HG03565 (cell line): ENCODE measurements at regions not wholly inside any gene's neighbourhood (a gene's known extent, or its start where the extent isn't known, plus 50 kb on each side); places are given as distances from the start of the nearest gene placed in this dataset.
A peak's percentile ranks its signal among the peaks of the same experiment; 100 is the strongest.

Experiments used
- ATAC-seq: cut with Tn5 transposase; IDR thresholded peaks from one replicate; pipeline ENCODE4 v1.9.1; 2021; ENCODE audit warnings: mild to moderate bottlenecking, moderate library complexity; ENCODE audit not compliant: unreplicated experiment

DNA sequence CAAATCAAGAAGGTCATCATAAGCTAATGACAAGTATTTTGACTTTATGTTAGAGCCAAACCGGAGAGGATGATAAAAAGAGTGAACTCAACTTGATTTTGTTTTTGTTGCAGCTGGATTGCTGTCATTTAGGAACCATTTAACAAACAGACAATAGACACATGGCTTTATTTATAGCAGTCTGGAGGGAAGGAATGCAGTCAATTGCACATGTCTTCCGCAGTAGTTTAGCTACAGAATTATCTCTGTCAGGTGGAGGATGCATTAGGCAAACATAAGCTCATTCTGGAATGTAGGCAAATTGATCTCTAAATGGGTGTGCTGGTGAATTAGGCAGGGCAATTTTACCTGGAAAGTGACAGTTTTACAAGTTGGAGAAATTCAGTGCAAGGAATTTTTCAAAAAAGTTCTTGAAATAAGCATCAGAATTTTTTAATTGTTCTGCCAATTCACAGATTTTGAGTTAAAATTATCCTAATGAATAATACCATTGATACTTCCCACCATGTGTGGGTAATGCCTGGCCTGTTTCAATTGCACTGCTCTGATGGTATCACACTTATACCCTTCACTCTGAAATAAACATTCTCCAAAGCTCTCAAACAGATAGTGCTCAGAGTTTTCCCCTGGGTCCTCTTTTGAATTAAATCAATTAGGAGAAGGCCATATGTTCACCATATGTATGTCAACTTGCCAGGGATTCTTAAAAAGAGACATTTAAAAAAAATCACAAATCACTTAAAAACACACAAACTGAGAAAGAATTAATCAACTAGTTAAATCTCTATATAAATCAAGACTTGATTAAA lies 318.3 kb downstream of the NDFIP2 start:
- no peak for ATAC-seq

DNA sequence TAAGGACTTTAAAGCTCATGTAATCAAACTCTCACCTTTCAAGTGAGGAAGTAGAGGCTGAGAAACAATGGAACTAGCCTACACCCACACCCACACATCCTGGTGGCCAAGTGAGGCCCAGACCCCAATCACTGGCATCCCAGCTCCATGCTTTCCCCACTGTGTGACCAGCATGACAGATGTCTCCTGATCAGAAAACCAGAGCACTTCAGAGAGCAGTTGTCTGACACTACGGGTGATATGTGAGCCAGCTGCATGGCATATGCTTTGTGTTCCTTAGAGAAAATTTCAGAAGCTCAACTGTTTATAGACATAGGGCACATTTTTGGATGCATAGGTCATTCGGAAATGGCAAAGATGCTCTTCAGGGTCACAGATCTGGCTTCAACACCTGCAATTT lies 315.2 kb downstream of the NDFIP2 start:
- no peak for ATAC-seq

DNA sequence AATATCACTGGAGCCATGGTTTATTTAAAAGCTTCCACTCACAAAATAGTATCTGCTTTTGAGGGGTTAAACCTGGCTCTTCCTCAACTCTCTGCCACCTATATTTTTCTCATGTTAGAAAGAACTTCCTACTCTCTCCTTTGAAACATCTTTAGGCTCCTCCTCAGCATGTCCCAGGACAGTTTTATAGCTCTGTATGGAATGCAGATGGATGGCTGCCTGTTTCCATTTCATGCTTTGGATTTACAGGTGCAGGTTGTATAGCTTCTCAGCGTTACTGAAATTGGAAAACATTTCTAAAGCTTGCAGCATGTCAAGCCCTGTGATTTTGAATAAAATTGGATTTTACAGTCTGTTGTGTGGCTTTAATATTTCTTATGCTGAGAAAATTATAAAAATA lies 314.0 kb downstream of the NDFIP2 start:
- ATAC-seq, result no peak

DNA sequence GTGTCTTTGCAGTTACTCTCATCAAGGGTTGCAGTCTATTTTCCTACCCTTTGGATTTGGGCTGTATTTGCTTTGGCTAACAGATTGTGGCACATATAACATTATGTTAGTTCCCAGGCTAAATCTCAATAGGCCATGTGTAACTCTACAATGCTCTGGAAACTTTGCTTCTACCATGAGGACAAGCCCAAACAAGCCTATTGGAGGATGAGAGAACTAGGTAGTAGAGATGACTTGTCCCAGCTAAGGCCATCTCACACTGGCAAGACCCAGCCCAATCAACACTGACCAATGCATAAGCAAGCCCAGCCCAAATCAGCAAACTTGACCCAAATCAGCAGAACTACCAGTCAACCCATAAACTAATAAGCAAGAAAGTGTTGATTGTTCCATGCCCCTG lies 311.8 kb downstream of the NDFIP2 start:
- ATAC-seq, result no peak

DNA sequence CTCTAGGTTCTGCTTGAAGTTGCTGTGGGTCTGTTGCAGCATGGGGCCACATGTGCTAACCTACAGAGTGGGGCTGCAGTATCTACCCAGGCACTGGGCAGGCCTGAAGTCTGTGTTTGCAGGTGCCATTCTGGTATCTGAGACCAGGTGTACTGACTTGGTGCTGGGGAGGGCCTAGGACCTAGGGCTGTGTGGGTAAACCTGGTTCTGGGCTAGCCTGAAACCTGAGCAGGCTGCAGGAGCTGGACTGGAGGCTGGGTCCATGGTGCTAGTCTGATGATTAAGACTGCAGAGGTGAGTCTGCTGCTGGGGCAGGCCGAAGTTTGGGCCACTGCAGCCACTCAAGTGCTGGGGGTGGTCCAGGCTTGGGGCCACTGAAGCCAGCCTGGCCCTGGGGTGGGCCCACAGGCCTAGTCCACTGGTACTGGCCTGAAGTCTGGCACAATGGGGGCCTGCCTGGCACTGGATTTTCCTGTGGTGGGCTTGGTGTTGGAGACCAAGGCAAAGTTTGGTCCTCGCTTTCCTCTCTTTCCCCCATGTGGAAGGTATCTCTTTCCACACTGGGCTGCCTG lies 310.6 kb downstream of the NDFIP2 start:
- ATAC-seq, result no peak

DNA sequence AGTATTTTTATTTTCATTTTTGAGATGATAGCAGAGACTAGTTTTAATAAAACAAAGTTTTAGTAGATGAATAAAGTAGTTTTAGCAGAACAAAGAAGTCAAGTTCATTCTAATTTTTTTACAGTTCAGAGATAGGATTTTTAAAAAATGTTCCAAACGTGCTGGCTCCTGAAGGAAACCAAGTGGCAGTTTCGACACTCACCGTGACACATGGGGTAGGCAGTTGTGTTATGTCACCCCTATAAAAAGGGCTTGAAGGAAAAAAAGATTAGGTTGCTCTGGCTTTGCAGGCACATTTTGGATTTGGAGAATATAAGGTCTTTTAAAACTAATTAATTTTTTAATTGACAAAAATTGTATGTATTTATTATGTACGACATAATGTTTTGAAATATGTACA lies 305.2 kb downstream of the NDFIP2 start:
- no peak for ATAC-seq

DNA sequence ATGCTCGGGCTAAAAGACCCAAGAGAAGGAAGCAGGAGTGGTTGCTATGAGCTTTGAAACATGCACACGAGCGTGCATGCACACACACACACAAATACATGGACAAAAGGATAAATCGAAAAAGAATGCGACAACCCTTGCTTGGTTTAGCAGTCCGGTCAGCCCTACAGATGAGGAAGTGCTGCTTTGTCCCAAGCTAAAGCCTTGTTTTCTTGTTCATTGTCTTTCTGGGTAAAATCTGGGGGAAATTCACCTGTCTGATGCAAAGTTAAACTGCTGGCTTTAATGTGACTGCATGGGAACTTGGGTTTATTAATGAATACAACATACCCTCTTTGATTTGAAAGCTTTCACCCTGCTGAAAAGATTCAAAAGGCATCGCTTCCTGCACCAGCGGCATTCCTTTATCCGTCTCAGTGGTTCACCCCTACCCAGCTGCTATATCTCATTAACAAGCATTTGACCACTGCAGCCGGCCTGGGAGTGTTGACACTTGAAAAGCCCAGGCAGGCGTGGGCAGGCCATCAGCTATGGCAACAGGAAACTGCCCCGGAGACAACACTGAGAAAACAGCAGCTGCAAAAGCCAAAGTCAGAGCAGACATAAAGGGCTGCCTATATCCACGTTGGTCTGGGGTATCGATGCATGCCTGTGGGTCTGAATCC lies 301.7 kb downstream of the NDFIP2 start:
- no peak for ATAC-seq

DNA sequence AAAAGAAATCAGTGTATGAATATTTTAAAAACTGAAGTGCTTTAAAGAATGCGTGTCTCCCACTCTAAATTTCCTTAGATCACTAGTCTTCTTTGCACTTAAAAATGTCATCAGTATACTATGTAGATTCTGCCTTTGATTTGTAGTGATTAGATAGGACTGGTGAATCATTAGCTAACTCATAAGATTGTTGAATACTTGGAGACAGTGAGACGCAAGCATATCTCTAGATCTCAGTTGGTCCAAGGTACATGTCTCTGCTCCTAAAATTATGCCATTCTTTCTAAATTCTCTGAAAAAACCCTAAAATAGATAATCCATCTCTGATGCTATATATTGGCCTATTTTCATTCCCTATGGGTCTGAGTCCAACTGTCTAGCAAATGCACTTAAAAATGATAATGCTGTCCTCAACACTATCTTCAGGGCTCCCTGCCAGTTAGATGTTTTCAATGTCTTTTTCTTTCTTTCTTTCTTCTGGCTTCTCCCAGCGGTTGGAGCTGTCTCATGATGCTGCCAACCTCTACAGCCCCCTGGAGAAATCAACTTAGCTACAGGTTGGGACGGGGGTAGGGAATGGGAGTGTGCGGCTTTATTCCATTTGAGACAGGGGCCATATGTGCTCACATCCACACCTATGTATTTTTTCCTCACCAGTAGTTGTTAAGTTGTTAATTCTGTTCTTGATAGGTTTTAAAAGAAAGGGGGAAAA lies 301.0 kb downstream of the NDFIP2 start:
- no peak for ATAC-seq

DNA sequence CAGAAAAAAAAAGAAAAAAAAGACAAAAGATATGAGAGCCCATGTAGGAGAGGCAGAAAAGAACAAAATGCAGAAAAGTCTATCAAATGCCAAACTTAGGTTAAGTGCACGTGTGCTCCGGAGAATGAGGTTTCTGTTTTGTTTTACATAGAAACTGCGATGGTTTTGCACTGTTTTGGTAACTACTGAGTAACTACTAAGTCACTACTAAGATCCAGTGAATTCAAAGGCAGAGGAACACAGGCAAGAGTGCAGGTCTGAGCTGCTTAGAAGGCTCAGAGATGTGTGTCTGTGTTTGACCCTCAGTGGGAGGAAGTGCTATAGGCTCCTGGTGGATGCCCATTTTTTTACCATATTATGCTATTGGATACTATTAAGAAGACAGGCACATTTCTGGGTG lies 299.3 kb downstream of the NDFIP2 start:
- ATAC-seq, result no peak

DNA sequence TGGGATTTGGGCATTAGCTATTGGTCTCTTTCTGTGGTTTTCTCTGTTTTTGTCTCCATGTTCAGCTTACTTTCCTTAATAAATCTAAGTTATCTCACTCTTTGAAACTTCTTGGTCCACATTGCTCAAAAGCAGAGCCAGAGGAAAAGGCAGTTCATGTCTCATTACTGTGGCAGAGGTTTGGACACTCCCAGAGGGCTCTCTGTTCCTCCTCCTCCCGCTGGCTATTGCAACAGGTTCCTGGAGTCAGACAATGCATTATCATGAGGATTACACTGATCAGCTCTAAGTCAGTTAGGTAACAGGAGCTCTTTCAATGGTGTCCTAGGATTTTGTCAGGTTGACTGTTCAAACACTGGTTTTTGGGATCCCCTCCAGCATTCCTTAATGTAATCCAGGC lies 298.8 kb downstream of the NDFIP2 start:
- ATAC-seq, result no peak

DNA sequence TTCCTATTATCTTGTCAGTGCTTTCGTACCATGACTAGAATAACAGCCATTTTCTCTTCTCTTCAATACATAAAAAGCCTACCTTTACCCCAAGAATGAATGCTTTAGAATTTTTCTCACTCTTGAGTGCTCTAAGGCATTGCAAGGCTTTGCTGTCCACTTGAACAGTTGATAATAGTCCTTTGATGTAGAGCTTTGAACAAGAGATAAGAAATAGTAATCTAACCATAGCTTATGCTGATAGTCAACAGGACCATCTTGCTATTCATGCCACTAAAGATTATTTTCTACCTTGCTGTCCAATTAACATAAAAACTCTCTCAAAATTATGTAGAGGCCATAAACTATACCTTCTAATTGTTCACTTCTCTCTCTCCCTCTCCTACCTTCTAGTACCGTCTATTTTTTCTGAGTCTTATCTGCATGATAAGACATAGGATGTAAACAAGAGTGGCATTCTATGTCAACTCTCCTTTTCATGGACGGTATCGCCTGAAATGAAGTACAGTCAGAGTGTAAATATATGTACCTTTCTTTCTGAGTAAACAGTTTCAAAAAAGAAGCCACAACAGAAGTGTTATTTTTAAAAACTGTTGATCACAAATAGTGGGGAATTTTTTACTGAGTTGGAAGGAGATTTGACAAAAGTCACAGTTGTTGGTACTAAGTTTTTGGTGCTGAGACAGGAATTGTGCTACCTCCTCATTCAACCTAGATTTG lies 297.9 kb downstream of the NDFIP2 start:
- peak; percentile 56 for ATAC-seq

DNA sequence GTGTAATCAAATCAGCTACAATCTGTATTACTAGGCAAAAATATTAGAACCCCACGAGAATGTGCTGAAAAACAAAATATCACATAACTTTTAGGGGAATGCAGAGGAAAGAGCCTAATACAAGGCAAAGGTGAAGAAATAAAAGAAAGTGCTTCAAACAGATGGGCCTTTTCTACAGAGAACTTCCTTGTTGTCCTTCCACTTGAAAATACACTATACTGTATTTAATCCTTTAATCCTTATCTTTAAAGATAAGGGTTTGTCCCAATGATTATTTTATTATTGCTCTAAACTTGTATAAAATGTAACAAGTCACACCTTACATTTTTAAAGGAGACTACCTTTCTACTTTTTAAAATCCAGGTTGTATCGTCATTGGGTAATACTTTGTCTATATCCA lies 296.5 kb downstream of the NDFIP2 start:
- no peak for ATAC-seq

DNA sequence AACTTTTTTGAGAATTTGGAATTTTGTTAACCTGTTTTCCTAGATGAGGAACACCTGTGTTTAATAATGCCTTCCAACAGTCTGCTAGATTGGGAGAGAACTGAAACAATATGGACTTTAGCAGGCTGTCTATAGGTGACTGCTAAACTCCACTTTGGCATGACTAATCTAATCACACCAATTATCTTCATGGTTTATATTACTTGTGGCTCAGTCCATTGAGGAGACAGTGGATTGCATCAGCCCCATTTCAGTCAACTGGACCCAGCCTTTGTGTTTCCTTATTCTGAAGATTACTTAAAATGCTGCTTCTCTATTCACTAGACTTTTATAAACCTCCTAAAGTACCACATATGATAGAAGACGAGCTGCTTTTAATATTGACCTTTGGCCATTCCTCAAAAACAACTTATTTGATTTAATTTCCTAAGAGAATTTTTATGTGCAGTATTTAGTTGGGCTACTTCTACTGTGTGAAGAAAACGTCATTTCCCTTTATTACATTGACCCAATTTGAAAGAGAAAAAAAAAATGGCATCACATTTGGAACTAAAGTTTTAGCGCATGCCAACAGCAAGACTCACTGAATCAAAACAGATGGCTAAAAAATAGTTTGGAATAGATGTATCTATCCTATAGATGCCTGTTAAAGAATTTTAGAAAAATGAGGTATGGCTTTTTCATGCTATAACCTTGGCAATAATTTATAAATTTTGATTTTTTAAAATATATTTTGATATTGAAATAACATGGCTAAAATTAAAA lies 295.8 kb downstream of the NDFIP2 start:
- ATAC-seq, result no peak

DNA sequence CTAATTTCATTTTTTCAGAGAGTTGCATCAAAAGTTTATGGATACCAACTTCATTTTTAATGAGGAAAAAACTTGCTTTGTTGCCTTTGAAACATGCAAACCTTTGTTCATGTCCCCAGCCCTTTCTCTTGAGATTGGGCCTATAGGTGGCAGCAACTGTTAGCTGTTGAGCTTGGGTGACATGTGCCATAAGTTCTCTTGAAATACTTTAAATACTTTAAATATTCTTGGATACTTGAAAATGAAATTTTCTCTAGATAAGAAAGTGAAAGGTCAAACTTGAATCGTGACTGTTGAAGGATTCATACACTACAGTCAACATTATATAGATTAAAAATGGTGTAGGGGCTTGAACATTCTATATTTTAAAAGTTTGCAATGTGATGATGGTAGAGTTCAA lies 294.9 kb downstream of the NDFIP2 start:
- no peak for ATAC-seq

DNA sequence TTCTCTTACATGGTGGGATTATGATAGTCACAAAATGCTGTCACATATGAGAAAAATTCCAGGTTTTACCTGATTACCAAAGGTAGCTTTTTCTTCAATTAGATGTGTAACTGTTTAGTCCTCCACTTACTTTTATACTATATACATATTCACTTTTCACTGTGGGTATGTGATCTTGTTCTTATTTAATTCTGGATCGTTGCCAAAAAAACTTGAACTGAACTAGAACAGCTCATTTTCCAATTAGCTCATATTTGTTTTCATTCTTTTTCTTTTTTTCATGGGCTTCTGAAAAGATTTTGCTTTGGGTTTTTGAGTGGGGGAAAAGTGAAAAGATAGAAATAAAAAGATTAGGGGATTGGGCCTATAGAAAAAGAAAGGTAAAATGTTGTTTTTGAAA lies 291.9 kb downstream of the NDFIP2 start:
- ATAC-seq, result no peak

DNA sequence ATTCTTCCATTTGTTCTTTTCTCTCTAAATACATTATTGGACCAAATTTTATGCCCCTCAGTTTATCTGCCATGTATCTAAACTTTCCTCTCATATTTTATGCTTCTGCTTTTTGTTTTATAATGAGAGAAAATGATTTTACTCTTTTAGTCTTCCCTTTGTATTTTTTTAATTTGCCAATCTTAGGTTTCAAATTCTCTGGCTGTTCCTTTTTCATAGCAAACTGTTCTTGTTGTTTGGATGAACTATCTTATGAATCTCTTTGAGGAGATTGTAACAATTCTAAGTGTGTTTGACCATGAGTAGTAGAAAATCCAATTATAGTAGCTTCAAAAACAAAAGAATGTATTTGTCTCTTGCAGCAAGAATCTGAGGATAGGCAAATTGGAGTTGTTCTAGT lies 290.5 kb downstream of the NDFIP2 start:
- no peak for ATAC-seq

DNA sequence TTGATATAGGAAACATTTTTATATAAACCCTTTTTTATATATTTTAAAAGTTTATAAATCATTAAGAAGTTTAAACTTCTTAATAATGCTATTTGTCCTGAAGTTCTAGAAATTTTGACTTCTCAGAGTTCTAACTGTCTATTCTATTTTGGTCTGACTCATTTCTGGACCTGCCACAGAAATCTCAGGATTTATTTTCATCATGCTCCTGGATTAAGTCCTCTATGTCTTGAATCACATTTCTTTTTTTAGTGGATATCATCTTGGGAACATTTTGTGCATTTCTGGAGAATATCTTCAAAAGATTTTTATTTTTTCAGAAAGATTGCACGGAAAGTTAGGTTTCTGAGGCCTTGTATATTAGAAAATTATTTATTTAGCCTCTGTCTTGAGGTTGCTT lies 289.1 kb downstream of the NDFIP2 start:
- ATAC-seq, result no peak

DNA sequence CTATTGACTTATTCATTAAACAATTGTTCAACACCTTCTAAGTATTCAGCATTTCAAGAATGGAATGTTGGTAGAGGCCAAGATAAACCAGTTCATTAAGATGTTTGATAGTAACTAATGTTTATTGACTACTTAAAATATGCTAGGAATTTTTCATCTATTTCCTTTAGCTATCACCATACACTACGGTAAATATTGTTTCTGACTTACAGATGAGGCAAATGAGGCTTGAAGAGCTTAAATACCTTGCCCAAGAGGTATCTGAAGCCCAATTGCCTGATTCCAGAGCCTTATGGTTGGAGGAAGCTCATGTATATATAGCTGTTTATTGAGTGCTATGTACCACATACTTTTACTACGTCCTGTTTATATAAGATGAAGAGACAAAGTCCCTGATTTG lies 286.2 kb downstream of the NDFIP2 start:
- ATAC-seq, result no peak

DNA sequence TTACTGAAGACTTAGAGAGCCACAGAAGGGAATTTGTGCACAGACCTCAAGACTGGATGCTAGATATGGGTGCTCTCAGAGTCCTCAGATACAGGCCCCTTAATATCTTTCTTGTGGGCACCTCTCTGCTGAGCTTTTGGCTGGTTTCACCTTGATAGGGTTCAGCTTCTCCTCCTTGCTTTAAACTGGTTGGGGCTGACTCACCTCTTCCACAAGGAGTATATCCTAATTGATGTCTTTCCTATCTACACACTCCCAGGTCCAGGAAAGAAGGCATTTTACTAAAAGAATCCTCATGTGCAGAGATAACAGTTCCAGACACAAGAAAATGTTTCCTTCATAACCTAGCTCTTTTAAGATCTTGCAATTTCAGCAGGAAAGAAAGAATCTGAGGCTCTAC lies 284.4 kb downstream of the NDFIP2 start:
- no peak for ATAC-seq

DNA sequence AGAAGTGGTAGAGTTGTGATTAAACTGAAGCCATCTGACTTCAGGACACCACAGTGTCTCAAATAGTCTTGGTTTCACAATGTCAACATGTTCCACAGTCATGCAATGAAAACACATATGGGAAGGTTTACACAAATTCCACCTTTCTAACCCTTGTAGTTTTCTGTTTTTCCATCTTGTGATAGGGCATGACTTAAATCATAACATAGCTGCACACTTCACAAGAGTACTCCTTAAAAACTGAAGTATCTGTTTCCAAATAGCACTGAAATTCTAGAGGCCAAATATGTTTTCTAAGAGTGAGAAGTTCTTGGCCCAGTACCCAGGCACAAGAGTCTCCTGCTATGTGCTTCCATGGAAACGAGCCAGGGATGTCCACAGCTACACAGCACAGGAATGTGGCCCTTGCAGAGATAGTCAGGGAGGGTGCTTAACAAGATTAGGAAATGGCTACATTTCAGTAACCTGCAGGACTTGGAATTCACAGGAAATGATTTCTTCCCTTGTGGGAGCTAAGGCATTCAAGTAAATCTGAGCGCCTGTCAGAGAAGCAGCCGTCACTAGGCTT lies 269.1 kb downstream of the NDFIP2 start:
- no peak for ATAC-seq
